ENCODE measurements at regions not wholly inside any gene's neighbourhood (a gene's known extent, or its start where the extent isn't known, plus 50 kb on each side); places are given as distances from the start of the nearest gene placed in this dataset.

DNA sequence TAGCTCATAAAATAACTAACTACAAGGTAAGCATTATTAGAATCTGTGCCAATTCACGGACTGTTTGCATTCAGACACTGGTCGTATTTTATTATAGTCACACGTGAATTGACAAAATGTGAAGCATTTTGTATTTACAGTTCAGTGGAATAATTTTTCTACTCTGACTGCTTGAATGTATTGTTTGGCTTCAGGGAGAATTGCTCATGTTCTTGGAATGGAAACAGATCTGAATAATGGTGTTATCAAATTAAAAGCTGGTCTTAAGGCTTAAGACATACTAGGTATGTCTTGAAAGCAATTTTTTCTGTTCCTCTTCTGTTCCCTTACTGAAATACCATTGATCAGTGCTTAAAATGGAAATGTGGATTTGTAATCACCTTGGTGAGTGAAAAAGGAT is 543.7 kb upstream of the TLE4 start:
- ChIA-PET CTCF (no interaction called here), POLR2A (no interaction called here)
- DNase-seq (ENCODE audit: extremely low spot score) = no peak
- no peak for TF ChIP-seq SUZ12 (IDR thresholded peaks at IDR 0.05)
- TF ChIP-seq SP1 (IDR thresholded peaks at IDR 0.05) = no peak
- TF ChIP-seq BHLHE40 (IDR thresholded peaks at IDR 0.05; ENCODE audit: borderline replicate concordance) = no peak
- TF ChIP-seq NFRKB (IDR thresholded peaks at IDR 0.05) = no peak
- TF ChIP-seq, protein P1, sequence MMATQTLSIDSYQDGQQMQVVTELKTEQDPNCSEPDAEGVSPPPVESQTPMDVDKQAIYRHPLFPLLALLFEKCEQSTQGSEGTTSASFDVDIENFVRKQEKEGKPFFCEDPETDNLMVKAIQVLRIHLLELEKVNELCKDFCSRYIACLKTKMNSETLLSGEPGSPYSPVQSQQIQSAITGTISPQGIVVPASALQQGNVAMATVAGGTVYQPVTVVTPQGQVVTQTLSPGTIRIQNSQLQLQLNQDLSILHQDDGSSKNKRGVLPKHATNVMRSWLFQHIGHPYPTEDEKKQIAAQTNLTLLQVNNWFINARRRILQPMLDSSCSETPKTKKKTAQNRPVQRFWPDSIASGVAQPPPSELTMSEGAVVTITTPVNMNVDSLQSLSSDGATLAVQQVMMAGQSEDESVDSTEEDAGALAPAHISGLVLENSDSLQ (IDR thresholded peaks at IDR 0.05) = no peak
- no peak for TF ChIP-seq FOXK2 (IDR thresholded peaks at IDR 0.05)
- TF ChIP-seq CTBP1 (IDR thresholded peaks at IDR 0.05; ENCODE audit: borderline replicate concordance) = no peak
- no peak for TF ChIP-seq HDGF (IDR thresholded peaks at IDR 0.05; ENCODE audit: borderline replicate concordance)
- no peak for TF ChIP-seq ZNF384 (IDR thresholded peaks at IDR 0.05)
- TF ChIP-seq L3MBTL2 (conservative IDR thresholded peaks at IDR 0.05) = no peak
- no peak for TF ChIP-seq TARDBP (IDR thresholded peaks at IDR 0.05)
- no peak for TF ChIP-seq LEF1 (IDR thresholded peaks at IDR 0.05; ENCODE audit: borderline replicate concordance)
- TF ChIP-seq ARNT (IDR thresholded peaks at IDR 0.05) = no peak
- TF ChIP-seq ELF4 (IDR thresholded peaks at IDR 0.05) = no peak
- TF ChIP-seq FOXA1 (IDR thresholded peaks at IDR 0.05) = no peak
- no peak for TF ChIP-seq FOXM1 (IDR thresholded peaks at IDR 0.05; ENCODE audit: borderline replicate concordance)

- no peak for DNase-seq (ENCODE audit: extremely low spot score)
- CTCF ChIA-PET = no interaction called here
- POLR2A ChIA-PET = no interaction called here
- no peak for TF ChIP-seq CTBP1 (IDR thresholded peaks at IDR 0.05; ENCODE audit: borderline replicate concordance)
- TF ChIP-seq FOXK2 (IDR thresholded peaks at IDR 0.05) = no peak
- no peak for TF ChIP-seq ARNT (IDR thresholded peaks at IDR 0.05)
- TF ChIP-seq SUZ12 (IDR thresholded peaks at IDR 0.05) = no peak
- no peak for TF ChIP-seq BHLHE40 (IDR thresholded peaks at IDR 0.05; ENCODE audit: borderline replicate concordance)
- no peak for TF ChIP-seq L3MBTL2 (conservative IDR thresholded peaks at IDR 0.05)
- no peak for TF ChIP-seq TARDBP (IDR thresholded peaks at IDR 0.05)
- TF ChIP-seq, protein P1 (IDR thresholded peaks at IDR 0.05) = no peak
- no peak for TF ChIP-seq ELF4 (IDR thresholded peaks at IDR 0.05)
- TF ChIP-seq LEF1 (IDR thresholded peaks at IDR 0.05; ENCODE audit: borderline replicate concordance) = no peak
- TF ChIP-seq ZNF384 (IDR thresholded peaks at IDR 0.05) = no peak
- no peak for TF ChIP-seq HDGF (IDR thresholded peaks at IDR 0.05; ENCODE audit: borderline replicate concordance)
- no peak for TF ChIP-seq FOXA1 (IDR thresholded peaks at IDR 0.05)
- TF ChIP-seq SP1 (IDR thresholded peaks at IDR 0.05) = no peak
- no peak for TF ChIP-seq NFRKB (IDR thresholded peaks at IDR 0.05)
- TF ChIP-seq FOXM1 (IDR thresholded peaks at IDR 0.05; ENCODE audit: borderline replicate concordance) = no peak
Measured at GRCh38 chr9:79034583-79034982, 537.2 kb upstream of the TLE4 start.

- ChIA-PET POLR2A (no interaction called here), CTCF (no interaction called here)
- TF ChIP-seq ARNT (IDR thresholded peaks at IDR 0.05) (no peak), L3MBTL2 (conservative IDR thresholded peaks at IDR 0.05) (no peak), CTBP1 (IDR thresholded peaks at IDR 0.05; ENCODE audit: borderline replicate concordance) (no peak), ELF4 (IDR thresholded peaks at IDR 0.05) (no peak), NFRKB (IDR thresholded peaks at IDR 0.05) (no peak), LEF1 (IDR thresholded peaks at IDR 0.05; ENCODE audit: borderline replicate concordance) (no peak), BHLHE40 (IDR thresholded peaks at IDR 0.05; ENCODE audit: borderline replicate concordance) (no peak), FOXA1 (IDR thresholded peaks at IDR 0.05) (no peak), SUZ12 (IDR thresholded peaks at IDR 0.05) (no peak), TARDBP (IDR thresholded peaks at IDR 0.05) (no peak), ZNF384 (IDR thresholded peaks at IDR 0.05) (no peak), HDGF (IDR thresholded peaks at IDR 0.05; ENCODE audit: borderline replicate concordance) (no peak), FOXM1 (IDR thresholded peaks at IDR 0.05; ENCODE audit: borderline replicate concordance) (no peak), FOXK2 (IDR thresholded peaks at IDR 0.05) (no peak), SP1 (IDR thresholded peaks at IDR 0.05) (no peak)
- TF ChIP-seq, protein P1 (IDR thresholded peaks at IDR 0.05) = no peak
- no peak for DNase-seq (ENCODE audit: extremely low spot score)
Measured at GRCh38 chr9:79037338-79037737, 534.4 kb upstream of the TLE4 start.

DNA sequence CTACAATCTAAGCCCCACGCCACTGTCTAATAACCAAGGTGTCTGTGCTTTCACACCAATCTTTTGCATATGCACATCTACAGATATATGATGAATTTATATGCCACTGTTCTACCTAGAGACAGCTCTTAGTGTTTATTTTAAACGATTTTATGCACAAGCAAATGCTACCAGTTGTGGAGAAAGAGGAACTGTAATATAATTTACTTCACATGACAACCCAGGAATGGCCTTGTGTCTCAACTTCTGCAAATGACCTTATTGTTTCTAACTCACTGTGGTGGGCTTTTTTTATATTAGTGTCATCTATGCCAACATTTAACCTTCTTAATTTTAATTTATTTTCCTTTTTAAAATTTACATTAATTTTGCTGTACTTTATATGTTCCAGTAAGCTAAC is 531.1 kb upstream of the TLE4 start:
- ChIA-PET POLR2A (no interaction called here), CTCF (no interaction called here)
- TF ChIP-seq TARDBP (IDR thresholded peaks at IDR 0.05) (no peak), HDGF (IDR thresholded peaks at IDR 0.05; ENCODE audit: borderline replicate concordance) (no peak)
- DNase-seq (ENCODE audit: extremely low spot score) = no peak

- ChIA-PET POLR2A (no interaction called here), CTCF (no interaction called here)
- DNase-seq (ENCODE audit: extremely low spot score) = no peak
- TF ChIP-seq LEF1 (IDR thresholded peaks at IDR 0.05; ENCODE audit: borderline replicate concordance) (no peak), SUZ12 (IDR thresholded peaks at IDR 0.05) (no peak), SP1 (IDR thresholded peaks at IDR 0.05) (no peak), FOXA1 (IDR thresholded peaks at IDR 0.05) (no peak), BHLHE40 (IDR thresholded peaks at IDR 0.05; ENCODE audit: borderline replicate concordance) (no peak), FOXM1 (IDR thresholded peaks at IDR 0.05; ENCODE audit: borderline replicate concordance) (no peak), ELF4 (IDR thresholded peaks at IDR 0.05) (no peak), HDGF (IDR thresholded peaks at IDR 0.05; ENCODE audit: borderline replicate concordance) (no peak), ZNF384 (IDR thresholded peaks at IDR 0.05) (no peak), ARNT (IDR thresholded peaks at IDR 0.05) (no peak), CTBP1 (IDR thresholded peaks at IDR 0.05; ENCODE audit: borderline replicate concordance) (no peak), L3MBTL2 (conservative IDR thresholded peaks at IDR 0.05) (no peak), NFRKB (IDR thresholded peaks at IDR 0.05) (no peak), TARDBP (IDR thresholded peaks at IDR 0.05) (no peak), FOXK2 (IDR thresholded peaks at IDR 0.05) (no peak)
- TF ChIP-seq, protein P1 (IDR thresholded peaks at IDR 0.05) = no peak
Measured at GRCh38 chr9:79041266-79041665, 530.5 kb upstream of the TLE4 start.
